GM23338 (cell line): ENCODE measurements at regions not wholly inside any gene's neighbourhood (a gene's known extent, or its start where the extent isn't known, plus 50 kb on each side); places are given as distances from the start of the nearest gene placed in this dataset.

ENCODE experiments used
- ATAC-seq: fragments of 200-7000 bp; cut with Tn5 transposase; 3 replicates; pipeline ENCODE4 v1.9.1; 2020
- DNase-seq: peaks from one replicate; pipeline ENCODE4 v3.0.0-alpha.2; 2015; ENCODE audit warnings: low spot score
- H2AFZ ChIP-seq: fragments of 200-600 bp; sonication (generic); 2 replicates; pipeline ENCODE4 v1.8.0; 2016; ENCODE audit warnings: antibody characterized with exemption, mild to moderate bottlenecking, moderate library complexity
- H3F3A ChIP-seq: fragments of 200-600 bp; sonication (generic); replicated peaks from 2 replicates; pipeline ENCODE4 v1.8.0; 2017; ENCODE audit warnings: antibody characterized with exemption, mixed run types, low read depth
- H3K27ac ChIP-seq: fragments of 200-600 bp; sonication (generic); 2 replicates; pipeline ENCODE4 v1.6.1; 2016; ENCODE audit warnings: low read depth
- H3K27me3 ChIP-seq: fragments of 200-600 bp; sonication (generic); 2 replicates; pipeline ENCODE4 v1.8.0; 2016; ENCODE audit warnings: mild to moderate bottlenecking, mixed run types, moderate library complexity; ENCODE audit not compliant: insufficient read depth
- H3K36me3 ChIP-seq: fragments of 200-600 bp; sonication (generic); 2 replicates; pipeline ENCODE4 v1.8.0; 2016; ENCODE audit warnings: mild to moderate bottlenecking; ENCODE audit not compliant: insufficient read depth
- H3K4me1 ChIP-seq: fragments of 200-600 bp; sonication (generic); 2 replicates; pipeline ENCODE4 v1.8.0; 2016; ENCODE audit warnings: mild to moderate bottlenecking, moderate library complexity; ENCODE audit not compliant: insufficient read depth
- H3K4me2 ChIP-seq: fragments of 200-600 bp; sonication (generic); 2 replicates; pipeline ENCODE4 v1.7.1; 2017; ENCODE audit warnings: mixed run types
- H3K4me3 ChIP-seq: fragments of 200-600 bp; sonication (generic); 2 replicates; pipeline ENCODE4 v1.6.1; 2016; ENCODE audit warnings: mixed run types
- H3K79me2 ChIP-seq: fragments of 200-600 bp; sonication (generic); replicated peaks from 2 replicates; pipeline ENCODE4 v1.8.0; 2017; ENCODE audit warnings: mild to moderate bottlenecking; ENCODE audit not compliant: insufficient read depth
- H3K9me2 ChIP-seq: fragments of 200-600 bp; sonication (generic); 2 replicates; pipeline ENCODE4 v1.8.0; 2017; ENCODE audit not compliant: insufficient read depth
- H4K20me1 ChIP-seq: fragments of 200-600 bp; sonication (generic); replicated peaks from 2 replicates; pipeline ENCODE4 v1.8.0; 2017; ENCODE audit warnings: mild to moderate bottlenecking; ENCODE audit not compliant: insufficient read depth
- H3K27ac Mint-ChIP-seq: 2 replicates; pipeline ENCODE4 v1.8.0; 2020; ENCODE audit warnings: inconsistent platforms, mild to moderate bottlenecking, moderate library complexity, mixed read lengths
- H3K27me3 Mint-ChIP-seq: 3 replicates; pipeline ENCODE4 v1.8.0; 2022; ENCODE audit warnings: low read depth, mild to moderate bottlenecking, moderate library complexity, mixed read lengths, inconsistent platforms; ENCODE audit not compliant: insufficient read depth, poor library complexity
- H3K36me3 Mint-ChIP-seq: 3 replicates; pipeline ENCODE4 v1.8.0; 2021; ENCODE audit warnings: low read depth, mild to moderate bottlenecking, inconsistent platforms, moderate library complexity, mixed read lengths
- H3K4me1 Mint-ChIP-seq: 3 replicates; pipeline ENCODE4 v1.8.0; 2020; ENCODE audit warnings: mild to moderate bottlenecking, inconsistent platforms, mixed read lengths
- H3K4me3 Mint-ChIP-seq: 3 replicates; pipeline ENCODE4 v1.8.0; 2021; ENCODE audit warnings: moderate library complexity, mild to moderate bottlenecking, inconsistent platforms, mixed read lengths
- H3K9me3 Mint-ChIP-seq: 3 replicates; pipeline ENCODE4 v1.8.0; 2020; ENCODE audit warnings: moderate library complexity, mild to moderate bottlenecking, inconsistent platforms, mixed read lengths
- CREB1 ChIP-seq: fragments of 250-450 bp; sonication (Bioruptor Pico); IDR thresholded peaks from 2 replicates; pipeline ENCODE4 v1.5.0; 2020; ENCODE audit warnings: low read depth, mild to moderate bottlenecking, moderate library complexity
- EZH2 ChIP-seq: fragments of 200-600 bp; sonication (generic); IDR thresholded peaks from one replicate; pipeline ENCODE4 v1.8.0; 2017; ENCODE audit warnings: antibody characterized with exemption, mild to moderate bottlenecking, low read depth; ENCODE audit not compliant: unreplicated experiment
- EZH2phosphoT487 ChIP-seq: fragments of 200-600 bp; sonication (generic); IDR thresholded peaks from one replicate; pipeline ENCODE4 v1.8.1; 2018; ENCODE audit warnings: antibody characterized with exemption; ENCODE audit not compliant: unreplicated experiment
- TF ChIP-seq, protein P1 (sequence below): IDR thresholded peaks from one replicate; pipeline ENCODE4 v1.6.1; 2018; ENCODE audit warnings: antibody characterized with exemption; ENCODE audit not compliant: unreplicated experiment
- TF ChIP-seq, protein P2 (sequence below), 2 experiments: fragments of 200-600 bp in 1 of 2; sonication (generic) in 1 of 2; conservative IDR thresholded peaks; 2 replicates each; pipeline versions ENCODE4 v1.5.1 to v1.6.1; 2016 to 2017; ENCODE audit warnings: antibody characterized with exemption in 2 of 2, low read depth in 2 of 2, mild to moderate bottlenecking in 2 of 2, moderate library complexity in 1 of 2

DNA sequence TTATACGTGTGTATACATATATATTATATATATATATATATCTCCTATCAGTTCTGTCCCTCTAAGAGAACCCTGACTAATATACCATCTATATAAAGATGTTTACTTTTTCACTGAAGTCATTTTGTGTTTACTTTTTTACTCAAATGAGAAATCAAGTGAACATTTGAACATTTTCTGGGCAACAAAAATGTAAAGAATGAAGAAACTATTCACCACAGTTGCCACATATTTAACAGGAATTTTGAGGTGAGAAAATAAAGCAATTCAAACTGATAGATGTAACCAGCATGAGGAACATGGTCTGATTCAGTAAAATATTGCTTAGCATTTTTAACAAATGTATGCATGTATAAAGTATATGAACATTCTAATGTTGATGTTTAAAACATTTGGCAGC lies 299.2 kb upstream of the KLHL1 start:
- no peak overlapping the region for H3K4me2 ChIP-seq
- no peaks in the 10 kb centered on the region for H3K27me3 ChIP-seq
- H4K20me1 ChIP-seq, result no peaks in the 10 kb centered on the region
- TF ChIP-seq EZH2 (no peak), CREB1 (CRISPR knock-in tag) (no peak)
- TF ChIP-seq, protein P1, sequence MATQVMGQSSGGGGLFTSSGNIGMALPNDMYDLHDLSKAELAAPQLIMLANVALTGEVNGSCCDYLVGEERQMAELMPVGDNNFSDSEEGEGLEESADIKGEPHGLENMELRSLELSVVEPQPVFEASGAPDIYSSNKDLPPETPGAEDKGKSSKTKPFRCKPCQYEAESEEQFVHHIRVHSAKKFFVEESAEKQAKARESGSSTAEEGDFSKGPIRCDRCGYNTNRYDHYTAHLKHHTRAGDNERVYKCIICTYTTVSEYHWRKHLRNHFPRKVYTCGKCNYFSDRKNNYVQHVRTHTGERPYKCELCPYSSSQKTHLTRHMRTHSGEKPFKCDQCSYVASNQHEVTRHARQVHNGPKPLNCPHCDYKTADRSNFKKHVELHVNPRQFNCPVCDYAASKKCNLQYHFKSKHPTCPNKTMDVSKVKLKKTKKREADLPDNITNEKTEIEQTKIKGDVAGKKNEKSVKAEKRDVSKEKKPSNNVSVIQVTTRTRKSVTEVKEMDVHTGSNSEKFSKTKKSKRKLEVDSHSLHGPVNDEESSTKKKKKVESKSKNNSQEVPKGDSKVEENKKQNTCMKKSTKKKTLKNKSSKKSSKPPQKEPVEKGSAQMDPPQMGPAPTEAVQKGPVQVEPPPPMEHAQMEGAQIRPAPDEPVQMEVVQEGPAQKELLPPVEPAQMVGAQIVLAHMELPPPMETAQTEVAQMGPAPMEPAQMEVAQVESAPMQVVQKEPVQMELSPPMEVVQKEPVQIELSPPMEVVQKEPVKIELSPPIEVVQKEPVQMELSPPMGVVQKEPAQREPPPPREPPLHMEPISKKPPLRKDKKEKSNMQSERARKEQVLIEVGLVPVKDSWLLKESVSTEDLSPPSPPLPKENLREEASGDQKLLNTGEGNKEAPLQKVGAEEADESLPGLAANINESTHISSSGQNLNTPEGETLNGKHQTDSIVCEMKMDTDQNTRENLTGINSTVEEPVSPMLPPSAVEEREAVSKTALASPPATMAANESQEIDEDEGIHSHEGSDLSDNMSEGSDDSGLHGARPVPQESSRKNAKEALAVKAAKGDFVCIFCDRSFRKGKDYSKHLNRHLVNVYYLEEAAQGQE, result no peak
- H3K4me1 ChIP-seq, result no peaks in the 10 kb centered on the region
- no peaks in the 10 kb centered on the region for H3F3A ChIP-seq
- Mint-ChIP-seq H3K27ac (no peak overlapping the region), H3K36me3 (no peaks in the 10 kb centered on the region), H3K4me1 (no peaks in the 10 kb centered on the region), H3K9me3 (no peaks in the 10 kb centered on the region), H3K4me3 (no peak overlapping the region), H3K27me3 (no peaks in the 10 kb centered on the region)
- ATAC-seq (no peak), DNase-seq (no peak)
- no peak overlapping the region for H2AFZ ChIP-seq
- no peak overlapping the region for H3K4me3 ChIP-seq
- no peaks in the 10 kb centered on the region for H3K79me2 ChIP-seq
- no peaks in the 10 kb centered on the region for H3K9me2 ChIP-seq
- no peak overlapping the region for H3K27ac ChIP-seq
- H3K36me3 ChIP-seq, result no peaks in the 10 kb centered on the region

DNA sequence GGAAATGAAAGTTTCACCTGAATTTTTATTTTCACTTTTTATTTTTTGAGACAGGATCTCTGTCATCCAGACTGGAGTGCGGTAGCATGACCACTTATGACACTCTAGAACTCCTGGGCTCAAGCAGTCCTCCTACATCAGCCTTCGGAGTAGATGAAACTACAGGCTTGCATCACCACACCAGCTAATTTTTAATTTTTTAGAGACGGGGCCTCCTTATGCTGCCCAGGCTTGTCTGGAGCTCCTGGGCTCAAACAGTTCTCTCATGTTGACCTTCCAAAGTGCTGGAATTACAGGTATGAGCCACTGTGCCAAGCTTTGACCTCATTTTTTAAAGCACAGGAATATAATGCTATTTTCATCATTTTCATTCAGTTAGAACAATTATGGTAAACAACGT lies 297.0 kb upstream of the KLHL1 start:
- Mint-ChIP-seq H3K27me3 (no peaks in the 10 kb centered on the region), H3K4me3 (no peak overlapping the region), H3K9me3 (no peaks in the 10 kb centered on the region), H3K36me3 (no peaks in the 10 kb centered on the region), H3K4me1 (no peaks in the 10 kb centered on the region), H3K27ac (no peak overlapping the region)
- H3K4me3 ChIP-seq, result no peak overlapping the region
- H4K20me1 ChIP-seq, result no peaks in the 10 kb centered on the region
- H3F3A ChIP-seq, result no peaks in the 10 kb centered on the region
- H3K9me2 ChIP-seq, result no peaks in the 10 kb centered on the region
- H3K4me2 ChIP-seq, result no peak overlapping the region
- no peak for ATAC-seq
- no peaks in the 10 kb centered on the region for H3K4me1 ChIP-seq
- TF ChIP-seq, protein P2, sequence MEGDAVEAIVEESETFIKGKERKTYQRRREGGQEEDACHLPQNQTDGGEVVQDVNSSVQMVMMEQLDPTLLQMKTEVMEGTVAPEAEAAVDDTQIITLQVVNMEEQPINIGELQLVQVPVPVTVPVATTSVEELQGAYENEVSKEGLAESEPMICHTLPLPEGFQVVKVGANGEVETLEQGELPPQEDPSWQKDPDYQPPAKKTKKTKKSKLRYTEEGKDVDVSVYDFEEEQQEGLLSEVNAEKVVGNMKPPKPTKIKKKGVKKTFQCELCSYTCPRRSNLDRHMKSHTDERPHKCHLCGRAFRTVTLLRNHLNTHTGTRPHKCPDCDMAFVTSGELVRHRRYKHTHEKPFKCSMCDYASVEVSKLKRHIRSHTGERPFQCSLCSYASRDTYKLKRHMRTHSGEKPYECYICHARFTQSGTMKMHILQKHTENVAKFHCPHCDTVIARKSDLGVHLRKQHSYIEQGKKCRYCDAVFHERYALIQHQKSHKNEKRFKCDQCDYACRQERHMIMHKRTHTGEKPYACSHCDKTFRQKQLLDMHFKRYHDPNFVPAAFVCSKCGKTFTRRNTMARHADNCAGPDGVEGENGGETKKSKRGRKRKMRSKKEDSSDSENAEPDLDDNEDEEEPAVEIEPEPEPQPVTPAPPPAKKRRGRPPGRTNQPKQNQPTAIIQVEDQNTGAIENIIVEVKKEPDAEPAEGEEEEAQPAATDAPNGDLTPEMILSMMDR (conservative IDR thresholded peaks at IDR 0.05; ENCODE audit: low read depth in 2 of 2), result no peak
- no peak for TF ChIP-seq EZH2phosphoT487
- no peak overlapping the region for H2AFZ ChIP-seq
- no peak overlapping the region for H3K27ac ChIP-seq
- no peaks in the 10 kb centered on the region for H3K79me2 ChIP-seq
- no peaks in the 10 kb centered on the region for H3K27me3 ChIP-seq
- no peaks in the 10 kb centered on the region for H3K36me3 ChIP-seq
- DNase-seq, result no peak
